Endothelial cell of umbilical vein (primary cell): ENCODE measurements at regions not wholly inside any gene's neighbourhood (a gene's known extent, or its start where the extent isn't known, plus 50 kb on each side); places are given as distances from the start of the nearest gene placed in this dataset.

Experiments
- BruUV-seq: library from RNA; stranded (reverse); fragments of 400-500 nt; replicated peaks from 2 replicates; lab custom pipeline; 2021; lab: Mats Ljungman, UMichigan
- CTCF ChIA-PET: fragments of 300-600, 350-600 bp; sonication (Branson Sonifier 250); formaldehyde crosslinking; loops from one replicate; lab custom pipeline; 2021; ENCODE audit warnings: antibody characterized with exemption, inconsistent platforms; lab: Charles Lee
- POLR2A ChIA-PET: fragments of 300-600, 350-600 bp; sonication (Branson Sonifier 250); formaldehyde crosslinking; loops from one replicate; lab custom pipeline; 2021; ENCODE audit warnings: antibody characterized with exemption, inconsistent platforms; lab: Charles Lee
- DNase-seq: peaks from one replicate; pipeline ENCODE4 v3.0.0-alpha.2; 2011; ENCODE audit warnings: low read depth, low spot score
- FAIRE-seq: peaks from 2 replicates; lab custom pipeline; 2011; peaks lifted over from hg19 to GRCh38; lab: Jason Lieb, UNC
- H2AFZ ChIP-seq: 2 replicates; pipeline ENCODE4 v1.6.0; 2012; ENCODE audit warnings: low read depth, low read length, control low read depth, inconsistent platforms
- H3K27ac ChIP-seq: 2 replicates; pipeline ENCODE4 v1.5.1; 2011; ENCODE audit warnings: low read depth, mild to moderate bottlenecking, control low read depth, low read length, moderate library complexity; ENCODE audit not compliant: insufficient read depth
- H3K27me3 ChIP-seq, 2 experiments: 2 replicates each; pipeline versions ENCODE4 v1.6.0 to v1.6.1; 2011; ENCODE audit warnings: low read length in 2 of 2, mixed read lengths in 1 of 2; ENCODE audit not compliant: control insufficient read depth in 2 of 2, insufficient read depth in 2 of 2
- H3K36me3 ChIP-seq, 2 experiments: 2 replicates in 1 of 2; 3 replicates in 1 of 2; pipeline ENCODE4 v1.5.1; 2011; ENCODE audit warnings: low read length in 2 of 2, mild to moderate bottlenecking in 1 of 2, moderate library complexity in 1 of 2; ENCODE audit not compliant: control insufficient read depth in 2 of 2, insufficient read depth in 2 of 2; ENCODE audit errors: extremely low read depth in 1 of 2
- H3K4me1 ChIP-seq: 3 replicates; pipeline ENCODE4 v1.5.1; 2011; ENCODE audit warnings: mild to moderate bottlenecking, low read length; ENCODE audit not compliant: control insufficient read depth, insufficient read depth; ENCODE audit errors: extremely low read depth
- H3K4me2 ChIP-seq: 2 replicates; pipeline ENCODE4 v1.6.1; 2011; ENCODE audit warnings: low read length, control low read depth, mixed read lengths; ENCODE audit not compliant: insufficient read depth
- H3K4me3 ChIP-seq, 3 experiments: fragments of 200-600 bp in 1 of 3; sonication (generic), shearing (Covaris generic) in 1 of 3; replicated peaks in 1 of 3; 2 replicates each; pipeline ENCODE4 v1.5.1; 2011 to 2016; ENCODE audit warnings: control low read depth in 3 of 3, low read length in 3 of 3, mild to moderate bottlenecking in 2 of 3, inconsistent platforms in 1 of 3, low read depth in 1 of 3, moderate library complexity in 1 of 3; ENCODE audit not compliant: insufficient read depth in 1 of 3
- H3K79me2 ChIP-seq: 2 replicates; pipeline ENCODE4 v1.6.0; 2012; ENCODE audit warnings: low read length, inconsistent platforms; ENCODE audit not compliant: control insufficient read depth, insufficient read depth
- H3K9ac ChIP-seq: replicated peaks from 2 replicates; pipeline ENCODE3; 2011; ENCODE audit warnings: low read length, control low read depth; ENCODE audit not compliant: insufficient read depth; ENCODE audit errors: extremely low read depth
- H3K9me1 ChIP-seq: replicated peaks from 3 replicates; pipeline ENCODE4 v1.6.0; 2011; ENCODE audit warnings: mild to moderate bottlenecking, low read length; ENCODE audit not compliant: control insufficient read depth, insufficient read depth; ENCODE audit errors: extremely low read depth
- H3K9me3 ChIP-seq: replicated peaks from 2 replicates; pipeline ENCODE4 v1.5.1; 2012; ENCODE audit warnings: low read length, inconsistent platforms; ENCODE audit not compliant: control insufficient read depth, insufficient read depth
- H4K20me1 ChIP-seq: replicated peaks from 2 replicates; pipeline ENCODE3; 2011; ENCODE audit warnings: mild to moderate bottlenecking, low read length; ENCODE audit not compliant: control insufficient read depth, insufficient read depth; ENCODE audit errors: extremely low read depth
- EZH2 ChIP-seq: IDR thresholded peaks from 2 replicates; pipeline ENCODE4 v1.6.1; 2012; ENCODE audit warnings: borderline replicate concordance, low read depth, mild to moderate bottlenecking, moderate library complexity, low read length, inconsistent platforms; ENCODE audit not compliant: severe bottlenecking
- FOS ChIP-seq: IDR thresholded peaks from 2 replicates; pipeline ENCODE4 v1.6.1; 2011; ENCODE audit warnings: mild to moderate bottlenecking, low read length, moderate library complexity, borderline replicate concordance; ENCODE audit not compliant: insufficient read depth
- GATA2 ChIP-seq: IDR thresholded peaks from 2 replicates; pipeline ENCODE4 v1.7.0; 2011; ENCODE audit warnings: low read depth, mild to moderate bottlenecking, moderate library complexity, mixed read lengths, low read length; ENCODE audit not compliant: insufficient read length, insufficient read depth
- JUN ChIP-seq: IDR thresholded peaks from 2 replicates; pipeline ENCODE4 v1.6.1; 2011; ENCODE audit warnings: borderline replicate concordance, low read depth; ENCODE audit not compliant: insufficient read length, insufficient read depth
- MYC ChIP-seq: IDR thresholded peaks from one replicate; pipeline ENCODE4 v1.6.1; 2011; ENCODE audit warnings: mild to moderate bottlenecking, low read depth, low read length
- POLR2A ChIP-seq: IDR thresholded peaks from 2 replicates; pipeline ENCODE4 v1.6.1; 2012; ENCODE audit warnings: low read depth, mild to moderate bottlenecking, control low read depth, low read length
- POLR2AphosphoS5 ChIP-seq: IDR thresholded peaks from 2 replicates; pipeline ENCODE4 v1.6.1; 2012; ENCODE audit warnings: low read depth, mild to moderate bottlenecking, control low read depth, low read length, moderate library complexity; ENCODE audit not compliant: insufficient read depth
- dilution Hi-C: fragments of 300-500 bp; cut with MboI; formaldehyde crosslinking; loops from one replicate; pipeline ENCODE4 v1.15.0; 2019; ENCODE audit warnings: low sequenced_read_pairs; ENCODE audit not compliant: extremely low pct_ligation_motif_present
- intact Hi-C: fragments of 100-400 bp; cut with micrococcal nuclease; formaldehyde crosslinking; loops from one replicate; pipeline ENCODE4 v1.10.0; 2022
- TF ChIP-seq, protein P1 (sequence below), 2 donors: IDR thresholded peaks; 1 replicate in 1 of 2; 2 replicates in 1 of 2; pipeline ENCODE4 v1.5.1; 2011; ENCODE audit warnings: low read length in 2 of 2, mild to moderate bottlenecking in 2 of 2, moderate library complexity in 2 of 2, control low read depth in 1 of 2, inconsistent platforms in 1 of 2, low read depth in 1 of 2; ENCODE audit not compliant: insufficient read depth in 1 of 2; ENCODE audit errors: extremely low read depth in 1 of 2
- TF ChIP-seq, protein P2 (sequence below): IDR thresholded peaks from 2 replicates; pipeline ENCODE4 v1.6.1; 2011; ENCODE audit not compliant: insufficient read depth, insufficient read length

DNA sequence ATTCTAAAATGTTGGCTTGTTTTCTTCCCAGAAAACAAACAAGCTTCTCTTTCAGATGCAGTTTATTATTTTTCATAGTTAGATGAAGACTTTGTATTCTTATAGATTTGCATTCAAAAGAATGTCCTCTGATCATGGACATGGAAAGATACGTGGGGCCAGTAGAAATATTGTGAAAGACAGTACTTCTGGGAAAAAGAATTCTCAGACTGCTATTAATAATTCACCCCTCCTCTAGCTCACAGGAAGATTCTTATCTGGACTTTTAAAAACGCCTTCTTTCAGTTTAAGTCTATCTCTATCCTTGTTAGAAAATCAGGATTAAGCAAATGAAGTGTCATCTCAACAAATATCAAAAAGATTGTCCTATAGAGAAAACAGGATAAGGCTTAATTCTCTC lies 514.1 kb upstream of the ADAMTS9 start:
- dilution Hi-C loops (no loop called here), intact Hi-C loops (no loop called here)
- CTCF ChIA-PET: interaction anchor here (1.0 to 1.2 kb wide), 2 partner anchors 23 to 668 kb away, joined by 3 read pairs; no protein-coding TSS in a partner anchor
- H3K36me3 ChIP-seq: no peaks in the 10 kb centered on the region
- BruUV-seq: no TSS peak
- no peak overlapping the region for H3K4me2 ChIP-seq
- H2AFZ ChIP-seq: no peak overlapping the region
- H3K27ac ChIP-seq: no peak overlapping the region
- no peaks in the 10 kb centered on the region for H3K9me1 ChIP-seq
- no peaks in the 10 kb centered on the region for H3K9me3 ChIP-seq
- no peaks in the 10 kb centered on the region for H3K4me1 ChIP-seq
- FAIRE-seq (no peak), DNase-seq (no peak)
- no peak overlapping the region for H3K9ac ChIP-seq
- H4K20me1 ChIP-seq: no peaks in the 10 kb centered on the region
- H3K27me3 ChIP-seq: peaks cover 5 to 7% of the 10 kb centered on the region in 2 experiments
- no peak for TF ChIP-seq GATA2
- no peak for TF ChIP-seq MYC
- TF ChIP-seq JUN: no peak
- TF ChIP-seq, protein P1, sequence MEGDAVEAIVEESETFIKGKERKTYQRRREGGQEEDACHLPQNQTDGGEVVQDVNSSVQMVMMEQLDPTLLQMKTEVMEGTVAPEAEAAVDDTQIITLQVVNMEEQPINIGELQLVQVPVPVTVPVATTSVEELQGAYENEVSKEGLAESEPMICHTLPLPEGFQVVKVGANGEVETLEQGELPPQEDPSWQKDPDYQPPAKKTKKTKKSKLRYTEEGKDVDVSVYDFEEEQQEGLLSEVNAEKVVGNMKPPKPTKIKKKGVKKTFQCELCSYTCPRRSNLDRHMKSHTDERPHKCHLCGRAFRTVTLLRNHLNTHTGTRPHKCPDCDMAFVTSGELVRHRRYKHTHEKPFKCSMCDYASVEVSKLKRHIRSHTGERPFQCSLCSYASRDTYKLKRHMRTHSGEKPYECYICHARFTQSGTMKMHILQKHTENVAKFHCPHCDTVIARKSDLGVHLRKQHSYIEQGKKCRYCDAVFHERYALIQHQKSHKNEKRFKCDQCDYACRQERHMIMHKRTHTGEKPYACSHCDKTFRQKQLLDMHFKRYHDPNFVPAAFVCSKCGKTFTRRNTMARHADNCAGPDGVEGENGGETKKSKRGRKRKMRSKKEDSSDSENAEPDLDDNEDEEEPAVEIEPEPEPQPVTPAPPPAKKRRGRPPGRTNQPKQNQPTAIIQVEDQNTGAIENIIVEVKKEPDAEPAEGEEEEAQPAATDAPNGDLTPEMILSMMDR (IDR thresholded peaks at IDR 0.05; ENCODE audit: extremely low read depth in 1 of 2, insufficient read depth in 1 of 2, low read depth in 1 of 2, low read length in 2 of 2): no peak
- TF ChIP-seq, protein P2, sequence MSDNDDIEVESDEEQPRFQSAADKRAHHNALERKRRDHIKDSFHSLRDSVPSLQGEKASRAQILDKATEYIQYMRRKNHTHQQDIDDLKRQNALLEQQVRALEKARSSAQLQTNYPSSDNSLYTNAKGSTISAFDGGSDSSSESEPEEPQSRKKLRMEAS: no peak
- TF ChIP-seq POLR2AphosphoS5: no peak
- no peak for TF ChIP-seq FOS
- no peak for TF ChIP-seq POLR2A
- no peak for TF ChIP-seq EZH2
- H3K4me3 ChIP-seq: no peak overlapping the region
- H3K79me2 ChIP-seq: no peaks in the 10 kb centered on the region
- POLR2A ChIA-PET: no interaction called here
